Astrocyte (in vitro differentiated cells and primary cell): ENCODE measurements at regions not wholly inside any gene's neighbourhood (a gene's known extent, or its start where the extent isn't known, plus 50 kb on each side); places are given as distances from the start of the nearest gene placed in this dataset.

ENCODE experiments used
- DNase-seq: peaks from one replicate; pipeline ENCODE4 v3.0.0-alpha.2; 2010; ENCODE audit warnings: low read depth
- FAIRE-seq: peaks from 2 replicates; lab custom pipeline; 2011; peaks lifted over from hg19 to GRCh38; lab: Jason Lieb, UNC
- H2AFZ ChIP-seq: 2 replicates; pipeline ENCODE4 v1.6.0; 2012; ENCODE audit warnings: low read depth, low read length, inconsistent platforms
- H3K27ac ChIP-seq: 2 replicates; pipeline ENCODE4 v1.5.1; 2011; ENCODE audit warnings: low read depth, low read length, inconsistent platforms
- H3K27me3 ChIP-seq: 2 replicates; pipeline ENCODE4 v1.6.0; 2011; ENCODE audit warnings: low read length, inconsistent platforms; ENCODE audit not compliant: insufficient read depth
- H3K36me3 ChIP-seq: 2 replicates; pipeline ENCODE4 v1.5.1; 2011; ENCODE audit warnings: low read length, inconsistent platforms; ENCODE audit not compliant: insufficient read depth
- H3K4me1 ChIP-seq: 2 replicates; pipeline ENCODE4 v1.5.1; 2011; ENCODE audit warnings: low read length, inconsistent platforms; ENCODE audit not compliant: insufficient read depth
- H3K4me2 ChIP-seq: 2 replicates; pipeline ENCODE4 v1.6.0; 2012; ENCODE audit warnings: low read length, inconsistent platforms
- H3K4me3 ChIP-seq: 2 replicates; pipeline ENCODE4 v1.5.1; 2011; ENCODE audit warnings: low read depth, mild to moderate bottlenecking, low read length, inconsistent platforms; ENCODE audit not compliant: insufficient read depth
- H3K79me2 ChIP-seq: 2 replicates; pipeline ENCODE4 v1.6.0; 2012; ENCODE audit warnings: mild to moderate bottlenecking, low read length, inconsistent platforms; ENCODE audit not compliant: insufficient read depth
- H3K9ac ChIP-seq: 2 replicates; pipeline ENCODE4 v1.6.0; 2012; ENCODE audit warnings: mild to moderate bottlenecking, low read length, inconsistent platforms
- H3K9me3 ChIP-seq: 2 replicates; pipeline ENCODE4 v1.5.1; 2012; ENCODE audit warnings: low read depth, mild to moderate bottlenecking, low read length, inconsistent platforms; ENCODE audit not compliant: insufficient read depth
- H4K20me1 ChIP-seq: 2 replicates; pipeline ENCODE4 v1.6.0; 2012; ENCODE audit warnings: low read length, inconsistent platforms; ENCODE audit not compliant: insufficient read depth
- H3K27ac Mint-ChIP-seq: one replicate; pipeline ENCODE4 v1.8.0; 2021; ENCODE audit warnings: mild to moderate bottlenecking, mixed read lengths; ENCODE audit not compliant: unreplicated experiment
- H3K27me3 Mint-ChIP-seq: one replicate; pipeline ENCODE4 v1.8.0; 2021; ENCODE audit warnings: low read depth, mixed read lengths; ENCODE audit not compliant: unreplicated experiment
- H3K36me3 Mint-ChIP-seq: one replicate; pipeline ENCODE4 v1.8.0; 2021; ENCODE audit warnings: low read depth, mixed read lengths; ENCODE audit not compliant: unreplicated experiment
- H3K4me1 Mint-ChIP-seq: one replicate; pipeline ENCODE4 v1.8.0; 2021; ENCODE audit warnings: low read depth, mixed read lengths; ENCODE audit not compliant: unreplicated experiment
- H3K4me3 Mint-ChIP-seq: one replicate; pipeline ENCODE4 v1.8.0; 2021; ENCODE audit warnings: mild to moderate bottlenecking, moderate library complexity, mixed read lengths; ENCODE audit not compliant: unreplicated experiment
- H3K9me3 Mint-ChIP-seq: one replicate; pipeline ENCODE4 v1.8.0; 2021; ENCODE audit warnings: mild to moderate bottlenecking, mixed read lengths; ENCODE audit not compliant: unreplicated experiment
- EZH2 ChIP-seq: IDR thresholded peaks from 2 replicates; pipeline ENCODE4 v1.6.1; 2012; ENCODE audit warnings: mild to moderate bottlenecking, low read length, inconsistent platforms; ENCODE audit not compliant: insufficient read depth
- TF ChIP-seq, protein P1 (sequence below): IDR thresholded peaks from 2 replicates; pipeline ENCODE4 v1.5.1; 2011; ENCODE audit warnings: low read depth, mild to moderate bottlenecking, inconsistent platforms, low read length, moderate library complexity; ENCODE audit not compliant: insufficient read depth

DNA sequence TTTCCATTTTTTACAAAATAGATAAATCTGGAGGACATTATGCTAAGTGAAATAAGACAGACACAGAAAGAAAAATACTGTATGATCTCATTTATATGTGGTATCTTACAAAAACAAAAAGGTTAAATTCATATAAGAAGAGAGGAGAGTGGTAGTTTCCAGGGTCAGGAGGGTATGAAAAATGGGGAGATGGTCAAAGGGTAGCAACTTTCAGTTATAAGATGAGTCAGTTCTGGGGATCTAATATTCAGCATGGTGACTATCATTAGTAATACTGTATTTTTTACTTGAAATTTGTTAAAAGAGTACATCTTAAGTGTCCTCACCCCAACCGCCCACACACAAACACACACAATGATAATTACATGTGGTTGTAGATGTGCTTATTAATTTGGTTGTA is 1250.1 kb downstream of the SORCS1 start:
- Histone ChIP-seq H3K27me3 (no peaks in the 10 kb centered on the region), H3K4me2 (no peak overlapping the region), H2AFZ (no peak overlapping the region), H3K9me3 (peaks cover 3% of the 10 kb centered on the region), H3K27ac (no peak overlapping the region), H3K4me1 (no peaks in the 10 kb centered on the region), H3K36me3 (no peaks in the 10 kb centered on the region), H3K9ac (no peak overlapping the region), H3K4me3 (no peak overlapping the region), H3K79me2 (no peaks in the 10 kb centered on the region), H4K20me1 (no peaks in the 10 kb centered on the region)
- H3K9me3 Mint-ChIP-seq = no peaks in the 10 kb centered on the region
- peaks cover 2% of the 10 kb centered on the region for H3K27me3 Mint-ChIP-seq
- H3K36me3 Mint-ChIP-seq = no peaks in the 10 kb centered on the region
- FAIRE-seq (no peak), DNase-seq (no peak)
- TF ChIP-seq EZH2 = no peak
- TF ChIP-seq, protein P1, sequence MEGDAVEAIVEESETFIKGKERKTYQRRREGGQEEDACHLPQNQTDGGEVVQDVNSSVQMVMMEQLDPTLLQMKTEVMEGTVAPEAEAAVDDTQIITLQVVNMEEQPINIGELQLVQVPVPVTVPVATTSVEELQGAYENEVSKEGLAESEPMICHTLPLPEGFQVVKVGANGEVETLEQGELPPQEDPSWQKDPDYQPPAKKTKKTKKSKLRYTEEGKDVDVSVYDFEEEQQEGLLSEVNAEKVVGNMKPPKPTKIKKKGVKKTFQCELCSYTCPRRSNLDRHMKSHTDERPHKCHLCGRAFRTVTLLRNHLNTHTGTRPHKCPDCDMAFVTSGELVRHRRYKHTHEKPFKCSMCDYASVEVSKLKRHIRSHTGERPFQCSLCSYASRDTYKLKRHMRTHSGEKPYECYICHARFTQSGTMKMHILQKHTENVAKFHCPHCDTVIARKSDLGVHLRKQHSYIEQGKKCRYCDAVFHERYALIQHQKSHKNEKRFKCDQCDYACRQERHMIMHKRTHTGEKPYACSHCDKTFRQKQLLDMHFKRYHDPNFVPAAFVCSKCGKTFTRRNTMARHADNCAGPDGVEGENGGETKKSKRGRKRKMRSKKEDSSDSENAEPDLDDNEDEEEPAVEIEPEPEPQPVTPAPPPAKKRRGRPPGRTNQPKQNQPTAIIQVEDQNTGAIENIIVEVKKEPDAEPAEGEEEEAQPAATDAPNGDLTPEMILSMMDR = no peak
- H3K4me3 Mint-ChIP-seq = no peak overlapping the region
- H3K27ac Mint-ChIP-seq = no peak overlapping the region
- no peaks in the 10 kb centered on the region for H3K4me1 Mint-ChIP-seq

DNA sequence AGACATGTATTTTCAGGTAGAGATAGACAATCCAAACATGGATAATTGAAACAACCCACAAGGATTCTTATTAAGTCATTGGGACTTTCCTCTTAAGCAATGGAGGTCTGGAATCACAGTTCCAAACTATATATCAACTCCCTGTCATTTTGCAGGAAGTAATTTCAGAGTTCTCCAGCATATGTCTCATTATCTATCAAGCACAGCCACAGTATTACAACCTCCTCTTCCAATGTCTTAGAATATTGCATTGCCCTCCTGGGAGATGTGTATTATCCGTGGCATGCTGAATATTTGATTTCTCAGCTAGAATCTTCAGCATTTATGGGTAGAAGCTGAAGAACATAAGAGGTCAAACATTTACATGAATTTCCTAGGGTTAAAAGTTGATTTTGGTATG is 1255.8 kb downstream of the SORCS1 start:
- H3K4me3 Mint-ChIP-seq = no peak overlapping the region
- Histone ChIP-seq H3K27ac (no peak overlapping the region), H3K36me3 (no peaks in the 10 kb centered on the region), H3K4me3 (no peak overlapping the region), H3K4me2 (no peak overlapping the region), H3K79me2 (no peaks in the 10 kb centered on the region), H4K20me1 (no peaks in the 10 kb centered on the region), H3K4me1 (no peaks in the 10 kb centered on the region), H3K9ac (no peak overlapping the region), H2AFZ (no peak overlapping the region), H3K9me3 (no peaks in the 10 kb centered on the region), H3K27me3 (no peaks in the 10 kb centered on the region)
- no peaks in the 10 kb centered on the region for H3K36me3 Mint-ChIP-seq
- DNase-seq = no peak
- TF ChIP-seq, protein P1 = no peak
- no peak for TF ChIP-seq EZH2
- H3K27ac Mint-ChIP-seq = no peak overlapping the region
- H3K9me3 Mint-ChIP-seq = no peaks in the 10 kb centered on the region
- H3K4me1 Mint-ChIP-seq = no peaks in the 10 kb centered on the region
- FAIRE-seq = no peak
- H3K27me3 Mint-ChIP-seq = no peaks in the 10 kb centered on the region

DNA sequence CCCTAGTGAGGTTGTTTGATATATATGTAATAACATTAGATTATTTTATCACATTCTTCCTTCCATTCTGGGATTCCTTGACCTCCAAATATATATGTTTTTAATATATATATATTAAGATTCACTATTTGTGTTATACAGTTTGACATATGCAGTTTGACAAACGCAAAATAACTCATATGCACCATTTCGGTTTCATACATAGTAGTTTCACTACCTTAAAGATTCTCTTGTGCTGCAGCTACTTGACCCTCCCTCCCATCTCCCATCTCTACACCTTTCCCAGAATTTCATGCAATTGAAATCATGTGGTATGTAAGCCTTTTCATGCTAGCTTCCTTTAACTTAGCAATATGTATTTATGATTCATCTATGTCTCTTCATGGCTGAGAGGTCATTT is 1244.4 kb downstream of the SORCS3 start:
- Histone ChIP-seq H3K36me3 (no peaks in the 10 kb centered on the region), H3K27ac (no peak overlapping the region), H4K20me1 (no peaks in the 10 kb centered on the region), H3K4me3 (no peak overlapping the region), H3K27me3 (no peaks in the 10 kb centered on the region), H3K4me1 (no peaks in the 10 kb centered on the region), H3K4me2 (no peak overlapping the region), H2AFZ (no peak overlapping the region), H3K9ac (no peak overlapping the region), H3K79me2 (no peaks in the 10 kb centered on the region), H3K9me3 (no peaks in the 10 kb centered on the region)
- no peak for TF ChIP-seq EZH2
- TF ChIP-seq, protein P1 = no peak
- no peak for DNase-seq
- FAIRE-seq = no peak
- Mint-ChIP-seq H3K9me3 (peaks cover 2% of the 10 kb centered on the region), H3K36me3 (no peaks in the 10 kb centered on the region), H3K27ac (no peak overlapping the region), H3K27me3 (no peaks in the 10 kb centered on the region), H3K4me1 (no peaks in the 10 kb centered on the region), H3K4me3 (no peak overlapping the region)
